ENCODE measurements at regions not wholly inside any gene's neighbourhood (a gene's known extent, or its start where the extent isn't known, plus 50 kb on each side); places are given as distances from the start of the nearest gene placed in this dataset.

DNA sequence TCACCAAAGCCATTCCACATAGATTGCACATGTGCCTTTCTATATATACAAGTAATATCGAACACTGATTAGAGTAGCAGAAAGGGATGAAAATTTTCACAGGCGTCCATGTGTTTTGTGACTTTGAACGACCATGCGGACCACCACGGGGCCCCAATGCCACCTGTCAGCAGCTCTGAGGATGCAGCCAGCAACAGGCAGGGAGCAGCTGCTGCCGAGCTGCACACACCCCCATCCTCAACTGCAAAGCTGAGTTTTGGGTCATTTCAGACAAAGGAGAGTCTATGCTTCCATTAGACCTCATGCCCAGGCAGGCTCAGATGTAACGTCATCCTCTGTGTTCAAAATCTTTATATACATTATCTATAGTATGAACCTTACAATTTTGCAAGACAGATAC is 503.8 kb downstream of the IRX1 start:
- TF ChIP-seq, protein P1, sequence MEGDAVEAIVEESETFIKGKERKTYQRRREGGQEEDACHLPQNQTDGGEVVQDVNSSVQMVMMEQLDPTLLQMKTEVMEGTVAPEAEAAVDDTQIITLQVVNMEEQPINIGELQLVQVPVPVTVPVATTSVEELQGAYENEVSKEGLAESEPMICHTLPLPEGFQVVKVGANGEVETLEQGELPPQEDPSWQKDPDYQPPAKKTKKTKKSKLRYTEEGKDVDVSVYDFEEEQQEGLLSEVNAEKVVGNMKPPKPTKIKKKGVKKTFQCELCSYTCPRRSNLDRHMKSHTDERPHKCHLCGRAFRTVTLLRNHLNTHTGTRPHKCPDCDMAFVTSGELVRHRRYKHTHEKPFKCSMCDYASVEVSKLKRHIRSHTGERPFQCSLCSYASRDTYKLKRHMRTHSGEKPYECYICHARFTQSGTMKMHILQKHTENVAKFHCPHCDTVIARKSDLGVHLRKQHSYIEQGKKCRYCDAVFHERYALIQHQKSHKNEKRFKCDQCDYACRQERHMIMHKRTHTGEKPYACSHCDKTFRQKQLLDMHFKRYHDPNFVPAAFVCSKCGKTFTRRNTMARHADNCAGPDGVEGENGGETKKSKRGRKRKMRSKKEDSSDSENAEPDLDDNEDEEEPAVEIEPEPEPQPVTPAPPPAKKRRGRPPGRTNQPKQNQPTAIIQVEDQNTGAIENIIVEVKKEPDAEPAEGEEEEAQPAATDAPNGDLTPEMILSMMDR (IDR thresholded peaks at IDR 0.05): no peak
- TF ChIP-seq POLR2A (IDR thresholded peaks at IDR 0.05): no peak

All from esophagus squamous epithelium (tissue), 4 donors.